Hepatic stellate cell (primary cell): ENCODE measurements at regions not wholly inside any gene's neighbourhood (a gene's known extent, or its start where the extent isn't known, plus 50 kb on each side); places are given as distances from the start of the nearest gene placed in this dataset.
"Not testable (repeated sequence)": the region's sequence is repeated elsewhere in the genome, so short reads cannot be mapped to it uniquely, and the experiment has no call there.

Experiments
- DNase-seq: peaks from one replicate; pipeline ENCODE4 v3.0.0; 2011; ENCODE audit warnings: low spot score

- DNase-seq, result no peak
Observed at GRCh38 chr6:15827496-15828255, 164.8 kb upstream of the DTNBP1 start.

GRCh38 chr6:15826814-15827318 is 164.0 kb upstream of the DTNBP1 start:
- DNase-seq, result no peak

- DNase-seq, result no peak
Observed at GRCh38 chr6:15825332-15825930, 162.6 kb upstream of the DTNBP1 start.

GRCh38 chr6:15824811-15825210 is 162.0 kb upstream of the DTNBP1 start:
- no peak for DNase-seq

GRCh38 chr6:15823838-15824414 is 161.1 kb upstream of the DTNBP1 start:
- DNase-seq, result no peak

GRCh38 chr6:15822835-15823234 is 160.0 kb upstream of the DTNBP1 start:
- DNase-seq, result no peak

GRCh38 chr6:15819841-15820240 is 157.0 kb upstream of the DTNBP1 start:
- DNase-seq, result no peak

- no peak for DNase-seq
Observed at GRCh38 chr6:15819226-15819625, 156.4 kb upstream of the DTNBP1 start.

GRCh38 chr6:15818491-15818890 is 155.7 kb upstream of the DTNBP1 start:
- no peak for DNase-seq

- DNase-seq, result no peak
Observed at GRCh38 chr6:15818044-15818443, 155.2 kb upstream of the DTNBP1 start.

GRCh38 chr6:15817100-15817499 is 154.3 kb upstream of the DTNBP1 start:
- DNase-seq, result no peak

- DNase-seq, result no peak
Observed at GRCh38 chr6:15816661-15817060, 153.8 kb upstream of the DTNBP1 start.

GRCh38 chr6:15813698-15814097 is 150.9 kb upstream of the DTNBP1 start:
- DNase-seq, result not testable (repeated sequence)

GRCh38 chr6:15811107-15811506 is 148.3 kb upstream of the DTNBP1 start:
- DNase-seq, result no peak

GRCh38 chr6:15810618-15811017 is 147.8 kb upstream of the DTNBP1 start:
- no peak for DNase-seq

GRCh38 chr6:15809367-15809766 is 146.5 kb upstream of the DTNBP1 start:
- no peak for DNase-seq

- DNase-seq, result no peak
Observed at GRCh38 chr6:15804164-15805154, 141.6 kb upstream of the DTNBP1 start.

- no peak for DNase-seq
Observed at GRCh38 chr6:15802466-15802865, 139.6 kb upstream of the DTNBP1 start.

GRCh38 chr6:15801912-15802311 is 139.1 kb upstream of the DTNBP1 start:
- no peak for DNase-seq

- DNase-seq, result no peak
Observed at GRCh38 chr6:15800841-15801617, 138.2 kb upstream of the DTNBP1 start.

- no peak for DNase-seq
Observed at GRCh38 chr6:15798533-15799255, 135.9 kb upstream of the DTNBP1 start.
